ENCODE measurements at regions not wholly inside any gene's neighbourhood (a gene's known extent, or its start where the extent isn't known, plus 50 kb on each side); places are given as distances from the start of the nearest gene placed in this dataset.

DNA sequence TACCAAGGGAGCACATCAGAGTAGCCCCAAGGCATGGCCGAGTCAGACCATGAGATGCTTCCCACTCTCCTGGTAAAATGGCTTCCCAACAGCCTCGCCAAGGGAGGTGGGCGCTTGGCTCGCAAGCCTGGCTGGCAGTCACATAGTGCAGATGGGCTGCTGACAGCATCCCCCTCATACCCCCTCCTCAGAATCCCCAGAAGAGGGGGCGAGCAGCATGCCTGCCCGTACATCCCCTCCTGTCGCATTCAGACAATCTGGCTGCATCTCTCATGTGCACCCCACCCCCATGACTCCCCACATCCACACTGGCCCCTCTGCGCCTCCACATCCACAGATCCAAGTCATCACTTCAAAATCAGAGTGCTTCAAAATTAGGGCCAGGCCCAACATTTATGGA, 54.0 kb upstream of the CES5A start:
- Mint-ChIP-seq H3K27ac (ENCODE audit: unreplicated experiment) (no peak overlapping the region), H3K36me3 (ENCODE audit: low read depth) (no peaks in the 10 kb centered on the region), H3K4me1 (ENCODE audit: low read depth) (no peaks in the 10 kb centered on the region), H3K4me3 (ENCODE audit: unreplicated experiment) (no peak overlapping the region), H3K27me3 (ENCODE audit: low read depth) (peaks cover 6% of the 10 kb centered on the region), H3K9me3 (ENCODE audit: low read depth) (peaks cover 4% of the 10 kb centered on the region)
- DNase-seq (ENCODE audit: low spot score) = no peak
- TF ChIP-seq, protein P1, sequence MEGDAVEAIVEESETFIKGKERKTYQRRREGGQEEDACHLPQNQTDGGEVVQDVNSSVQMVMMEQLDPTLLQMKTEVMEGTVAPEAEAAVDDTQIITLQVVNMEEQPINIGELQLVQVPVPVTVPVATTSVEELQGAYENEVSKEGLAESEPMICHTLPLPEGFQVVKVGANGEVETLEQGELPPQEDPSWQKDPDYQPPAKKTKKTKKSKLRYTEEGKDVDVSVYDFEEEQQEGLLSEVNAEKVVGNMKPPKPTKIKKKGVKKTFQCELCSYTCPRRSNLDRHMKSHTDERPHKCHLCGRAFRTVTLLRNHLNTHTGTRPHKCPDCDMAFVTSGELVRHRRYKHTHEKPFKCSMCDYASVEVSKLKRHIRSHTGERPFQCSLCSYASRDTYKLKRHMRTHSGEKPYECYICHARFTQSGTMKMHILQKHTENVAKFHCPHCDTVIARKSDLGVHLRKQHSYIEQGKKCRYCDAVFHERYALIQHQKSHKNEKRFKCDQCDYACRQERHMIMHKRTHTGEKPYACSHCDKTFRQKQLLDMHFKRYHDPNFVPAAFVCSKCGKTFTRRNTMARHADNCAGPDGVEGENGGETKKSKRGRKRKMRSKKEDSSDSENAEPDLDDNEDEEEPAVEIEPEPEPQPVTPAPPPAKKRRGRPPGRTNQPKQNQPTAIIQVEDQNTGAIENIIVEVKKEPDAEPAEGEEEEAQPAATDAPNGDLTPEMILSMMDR (IDR thresholded peaks at IDR 0.05) = no peak

GRCh38 chr16:55925242-55925641, 50.1 kb upstream of the CES5A start:
- H3K27ac Mint-ChIP-seq (ENCODE audit: unreplicated experiment) = no peak overlapping the region
- TF ChIP-seq, protein P1 (IDR thresholded peaks at IDR 0.05) = no peak
- no peak overlapping the region for H3K4me3 Mint-ChIP-seq (ENCODE audit: unreplicated experiment)
- H3K36me3 Mint-ChIP-seq (ENCODE audit: low read depth) = no peaks in the 10 kb centered on the region
- H3K9me3 Mint-ChIP-seq (ENCODE audit: low read depth) = peaks cover 3% of the 10 kb centered on the region
- H3K4me1 Mint-ChIP-seq (ENCODE audit: low read depth) = no peaks in the 10 kb centered on the region
- no peak for DNase-seq (ENCODE audit: low spot score)
- peaks cover 26% of the 10 kb centered on the region for H3K27me3 Mint-ChIP-seq (ENCODE audit: low read depth)

Measured in chondrocyte (in vitro differentiated cells).